GM03348 (cell line): ENCODE measurements at regions not wholly inside any gene's neighbourhood (a gene's known extent, or its start where the extent isn't known, plus 50 kb on each side); places are given as distances from the start of the nearest gene placed in this dataset.
A peak's percentile ranks its signal among the peaks of the same experiment; 100 is the strongest.
"Not testable (repeated sequence)": the region's sequence is repeated elsewhere in the genome, so short reads cannot be mapped to it uniquely, and the experiment has no call there.

Experiments used
- DNase-seq: peaks from one replicate; pipeline ENCODE4 v3.0.0; 2012; ENCODE audit warnings: low spot score

- DNase-seq = peak; percentile 91
Observed at GRCh38 chr6:28838634-28839442, 84.9 kb downstream of the TRIM27 start.

DNA sequence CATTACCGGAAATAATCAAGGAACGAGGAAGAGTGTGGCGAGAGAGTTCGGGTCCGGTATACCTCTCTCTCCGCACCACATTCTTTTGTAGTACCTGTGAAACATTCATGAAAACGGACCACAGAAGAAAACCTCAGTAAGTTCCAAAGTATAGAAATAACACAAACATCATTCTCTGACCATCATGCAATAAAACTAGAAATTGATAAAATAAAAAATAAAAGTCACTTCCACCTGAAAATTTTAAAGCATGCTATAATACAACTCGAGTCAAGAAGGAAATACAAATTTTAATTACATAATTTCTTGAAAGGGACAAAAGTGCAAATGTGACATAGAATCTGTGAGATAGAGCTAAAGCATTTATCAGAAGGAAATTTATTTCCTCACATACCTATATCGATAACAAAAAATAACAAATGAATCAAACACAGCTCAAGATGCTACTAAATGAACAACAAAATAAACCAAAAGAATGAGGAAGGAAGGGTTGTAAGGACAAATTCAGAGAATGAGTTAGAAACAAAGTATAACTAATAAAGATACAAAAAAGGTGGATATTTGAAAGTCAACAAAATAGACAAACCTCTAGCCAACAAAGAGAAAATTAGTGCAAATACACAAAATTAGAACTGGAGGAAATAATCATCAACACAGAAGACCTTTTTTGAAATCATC lies 84.2 kb downstream of the TRIM27 start:
- no peak for DNase-seq

GRCh38 chr6:28841290-28841689 lies 82.5 kb downstream of the TRIM27 start:
- no peak for DNase-seq

DNA sequence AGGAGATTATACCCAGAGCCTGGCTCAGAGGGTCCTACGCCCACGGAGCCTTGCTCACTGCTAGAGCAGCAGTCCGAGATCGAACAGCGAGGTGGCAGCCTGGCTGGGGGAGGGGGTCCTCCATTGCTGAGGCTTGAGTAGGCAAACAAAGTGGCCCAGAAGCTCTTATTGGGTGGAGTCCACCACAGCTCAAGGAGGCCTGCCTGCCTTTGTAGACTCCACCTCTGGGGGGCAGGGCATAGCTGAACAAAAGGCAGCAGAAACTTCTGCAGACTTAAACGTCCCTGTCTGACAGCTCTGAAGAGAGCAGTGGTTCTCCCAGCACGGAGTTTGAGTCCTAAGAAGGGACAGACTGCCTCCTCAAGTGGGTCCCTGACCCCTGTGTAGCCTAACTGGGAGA lies 75.0 kb downstream of the TRIM27 start:
- DNase-seq = not testable (repeated sequence)
